ENCODE measurements at regions not wholly inside any gene's neighbourhood (a gene's known extent, or its start where the extent isn't known, plus 50 kb on each side); places are given as distances from the start of the nearest gene placed in this dataset.

- Mint-ChIP-seq H3K4me3 (ENCODE audit: low read depth, unreplicated experiment) (no peak overlapping the region), H3K27me3 (ENCODE audit: unreplicated experiment) (no peaks in the 10 kb centered on the region), H3K36me3 (ENCODE audit: insufficient read depth, unreplicated experiment) (no peaks in the 10 kb centered on the region), H3K4me1 (ENCODE audit: low read depth, unreplicated experiment) (no peaks in the 10 kb centered on the region), H3K9me3 (ENCODE audit: low read depth, unreplicated experiment) (no peaks in the 10 kb centered on the region), H3K27ac (ENCODE audit: unreplicated experiment) (no peak overlapping the region)
- CTCF ChIA-PET, result interaction anchor here (0.6 kb wide), 1 partner anchor 480 kb away, joined by 8 read pairs; no protein-coding TSS in a partner anchor
- DNase-seq, result no peak
- BruUV-seq (replicated peaks), result no TSS peak
- intact Hi-C loops (cut with micrococcal nuclease; ENCODE audit: unreplicated experiment), result no loop called here
- TF ChIP-seq CTCF (IDR thresholded peaks at IDR 0.05; ENCODE audit: unreplicated experiment), result no peak
Measured at GRCh38 chr12:66836623-66837310, 157.9 kb upstream of the GRIP1 start.

- Mint-ChIP-seq H3K36me3 (ENCODE audit: insufficient read depth, unreplicated experiment) (no peaks in the 10 kb centered on the region), H3K9me3 (ENCODE audit: low read depth, unreplicated experiment) (no peaks in the 10 kb centered on the region), H3K4me3 (ENCODE audit: low read depth, unreplicated experiment) (no peak overlapping the region), H3K27ac (ENCODE audit: unreplicated experiment) (no peak overlapping the region), H3K4me1 (ENCODE audit: low read depth, unreplicated experiment) (no peaks in the 10 kb centered on the region), H3K27me3 (ENCODE audit: unreplicated experiment) (no peaks in the 10 kb centered on the region)
- CTCF ChIA-PET, result interaction anchor here (0.6 kb wide), 1 partner anchor 480 kb away, joined by 8 read pairs; no protein-coding TSS in a partner anchor
- intact Hi-C loops (cut with micrococcal nuclease; ENCODE audit: unreplicated experiment), result no loop called here
- no peak for TF ChIP-seq CTCF (IDR thresholded peaks at IDR 0.05; ENCODE audit: unreplicated experiment)
- no peak for DNase-seq
- BruUV-seq (replicated peaks), result no TSS peak
Measured at GRCh38 chr12:66837311-66837627, 158.4 kb upstream of the GRIP1 start.

- no peak for DNase-seq
- no peaks in the 10 kb centered on the region for H3K36me3 Mint-ChIP-seq (ENCODE audit: insufficient read depth, unreplicated experiment)
- no peaks in the 10 kb centered on the region for H3K27me3 Mint-ChIP-seq (ENCODE audit: unreplicated experiment)
- H3K4me3 Mint-ChIP-seq (ENCODE audit: low read depth, unreplicated experiment), result no peak overlapping the region
- no peak for TF ChIP-seq CTCF (IDR thresholded peaks at IDR 0.05; ENCODE audit: unreplicated experiment)
- no peaks in the 10 kb centered on the region for H3K4me1 Mint-ChIP-seq (ENCODE audit: low read depth, unreplicated experiment)
- CTCF ChIA-PET, result interaction anchor here (0.7 kb wide), 1 partner anchor 23 kb away, joined by 6 read pairs; no protein-coding TSS in a partner anchor
- H3K27ac Mint-ChIP-seq (ENCODE audit: unreplicated experiment), result no peak overlapping the region
- BruUV-seq (replicated peaks), result no TSS peak
- intact Hi-C loops (cut with micrococcal nuclease; ENCODE audit: unreplicated experiment), result no loop called here
- H3K9me3 Mint-ChIP-seq (ENCODE audit: low read depth, unreplicated experiment), result no peaks in the 10 kb centered on the region
Measured at GRCh38 chr12:66838366-66838765, 159.5 kb upstream of the GRIP1 start.

GRCh38 chr12:66848967-66849366, 170.1 kb upstream of the GRIP1 start:
- no peaks in the 10 kb centered on the region for H3K27me3 Mint-ChIP-seq (ENCODE audit: unreplicated experiment)
- CTCF ChIA-PET, result no interaction called here
- intact Hi-C loops (cut with micrococcal nuclease; ENCODE audit: unreplicated experiment), result no loop called here
- no peak overlapping the region for H3K27ac Mint-ChIP-seq (ENCODE audit: unreplicated experiment)
- no peak for TF ChIP-seq CTCF (IDR thresholded peaks at IDR 0.05; ENCODE audit: unreplicated experiment)
- H3K4me1 Mint-ChIP-seq (ENCODE audit: low read depth, unreplicated experiment), result no peaks in the 10 kb centered on the region
- no peaks in the 10 kb centered on the region for H3K36me3 Mint-ChIP-seq (ENCODE audit: insufficient read depth, unreplicated experiment)
- no peak for DNase-seq
- no peaks in the 10 kb centered on the region for H3K9me3 Mint-ChIP-seq (ENCODE audit: low read depth, unreplicated experiment)
- no peak overlapping the region for H3K4me3 Mint-ChIP-seq (ENCODE audit: low read depth, unreplicated experiment)
- BruUV-seq (replicated peaks), result no TSS peak

All from Calu3 (cell line).